ENCODE measurements at regions not wholly inside any gene's neighbourhood (a gene's known extent, or its start where the extent isn't known, plus 50 kb on each side); places are given as distances from the start of the nearest gene placed in this dataset.

GRCh38 chr4:111178231-111178630 lies 555.4 kb upstream of the PITX2 start:
- Histone ChIP-seq H2AFZ (ENCODE audit: control insufficient read depth, low read length) (no peak overlapping the region), H3K9me3 (ENCODE audit: control insufficient read depth, low read depth, low read length) (no peaks in the 10 kb centered on the region), H3K27ac (ENCODE audit: control insufficient read depth, insufficient read depth, low read length) (no peak overlapping the region), H3K4me1 (ENCODE audit: control insufficient read depth, extremely low read depth, insufficient read depth, low read length) (no peaks in the 10 kb centered on the region), H3K27me3 (ENCODE audit: control insufficient read depth, extremely low read depth, insufficient read depth, low read length) (no peaks in the 10 kb centered on the region), H3K9me1 (ENCODE audit: control insufficient read depth, extremely low read depth, insufficient read depth, low read length) (no peaks in the 10 kb centered on the region), H3K4me2 (ENCODE audit: control insufficient read depth, extremely low read depth, insufficient read depth, low read depth, low read length) (no peak overlapping the region), H3K79me2 (ENCODE audit: control insufficient read depth, insufficient read depth, low read length) (no peaks in the 10 kb centered on the region), H3K4me3 (ENCODE audit: control insufficient read depth in 2 of 3, extremely low read depth in 1 of 3, insufficient read depth in 2 of 3, low read depth in 1 of 3, low read length in 3 of 3) (no peak overlapping the region), H4K20me1 (ENCODE audit: control insufficient read depth, extremely low read depth, insufficient read depth, low read length) (no peaks in the 10 kb centered on the region), H3K36me3 (ENCODE audit: control insufficient read depth in 2 of 2, extremely low read depth in 1 of 2, insufficient read depth in 2 of 2, low read length in 2 of 2) (no peaks in the 10 kb centered on the region), H3K9ac (ENCODE audit: control insufficient read depth, extremely low read depth, insufficient read depth, low read length) (no peak overlapping the region)
- FAIRE-seq (no peak), DNase-seq (ENCODE audit: low read depth, low spot score) (no peak)
- dilution Hi-C loops (cut with MboI; ENCODE audit: extremely low pct_ligation_motif_present, low sequenced_read_pairs): no loop called here
- TF ChIP-seq CTCF (optimal IDR thresholded peaks at IDR 0.05 in 1 of 3, IDR thresholded peaks at IDR 0.05 in 1 of 3, conservative IDR thresholded peaks at IDR 0.05 in 1 of 3; ENCODE audit: extremely low read depth in 1 of 3, insufficient read depth in 2 of 3, low read length in 3 of 3): no peak
- no peak for TF ChIP-seq EZH2 (IDR thresholded peaks at IDR 0.05; ENCODE audit: low read length)

- Histone ChIP-seq H3K9ac (ENCODE audit: control insufficient read depth, extremely low read depth, insufficient read depth, low read length) (no peak overlapping the region), H3K27me3 (ENCODE audit: control insufficient read depth, extremely low read depth, insufficient read depth, low read length) (no peaks in the 10 kb centered on the region), H3K36me3 (ENCODE audit: control insufficient read depth in 2 of 2, extremely low read depth in 1 of 2, insufficient read depth in 2 of 2, low read length in 2 of 2) (no peaks in the 10 kb centered on the region), H3K9me1 (ENCODE audit: control insufficient read depth, extremely low read depth, insufficient read depth, low read length) (no peaks in the 10 kb centered on the region), H3K79me2 (ENCODE audit: control insufficient read depth, insufficient read depth, low read length) (no peaks in the 10 kb centered on the region), H3K4me1 (ENCODE audit: control insufficient read depth, extremely low read depth, insufficient read depth, low read length) (no peaks in the 10 kb centered on the region), H4K20me1 (ENCODE audit: control insufficient read depth, extremely low read depth, insufficient read depth, low read length) (no peaks in the 10 kb centered on the region), H3K9me3 (ENCODE audit: control insufficient read depth, low read depth, low read length) (no peaks in the 10 kb centered on the region), H3K27ac (ENCODE audit: control insufficient read depth, insufficient read depth, low read length) (no peak overlapping the region), H3K4me2 (ENCODE audit: control insufficient read depth, extremely low read depth, insufficient read depth, low read depth, low read length) (no peak overlapping the region), H3K4me3 (ENCODE audit: control insufficient read depth in 2 of 3, extremely low read depth in 1 of 3, insufficient read depth in 2 of 3, low read depth in 1 of 3, low read length in 3 of 3) (no peak overlapping the region), H2AFZ (ENCODE audit: control insufficient read depth, low read length) (no peak overlapping the region)
- no peak for FAIRE-seq
- TF ChIP-seq EZH2 (IDR thresholded peaks at IDR 0.05; ENCODE audit: low read length): no peak
- no peak for TF ChIP-seq CTCF (optimal IDR thresholded peaks at IDR 0.05 in 1 of 3, IDR thresholded peaks at IDR 0.05 in 1 of 3, conservative IDR thresholded peaks at IDR 0.05 in 1 of 3; ENCODE audit: extremely low read depth in 1 of 3, insufficient read depth in 2 of 3, low read length in 3 of 3)
- dilution Hi-C loops (cut with MboI; ENCODE audit: extremely low pct_ligation_motif_present, low sequenced_read_pairs): no loop called here
- no peak for DNase-seq (ENCODE audit: low read depth, low spot score)
Observed at GRCh38 chr4:111187108-111187507, 564.2 kb upstream of the PITX2 start.

All from keratinocyte (primary cell).